VCaP (cell line): ENCODE measurements at regions not wholly inside any gene's neighbourhood (a gene's known extent, or its start where the extent isn't known, plus 50 kb on each side); places are given as distances from the start of the nearest gene placed in this dataset.

Source experiments
- H3K27ac ChIP-seq: fragments of 450-650 bp; 2 replicates; pipeline ENCODE4 v1.5.1; 2017
- TF ChIP-seq, protein P1 (sequence below): fragments of 450-650 bp; conservative IDR thresholded peaks from 2 replicates; pipeline ENCODE4 v1.5.1; 2017; ENCODE audit warnings: mild to moderate bottlenecking, moderate library complexity

GRCh38 chr5:9780501-9780900 lies 150.3 kb upstream of the TAS2R1 start:
- TF ChIP-seq, protein P1, sequence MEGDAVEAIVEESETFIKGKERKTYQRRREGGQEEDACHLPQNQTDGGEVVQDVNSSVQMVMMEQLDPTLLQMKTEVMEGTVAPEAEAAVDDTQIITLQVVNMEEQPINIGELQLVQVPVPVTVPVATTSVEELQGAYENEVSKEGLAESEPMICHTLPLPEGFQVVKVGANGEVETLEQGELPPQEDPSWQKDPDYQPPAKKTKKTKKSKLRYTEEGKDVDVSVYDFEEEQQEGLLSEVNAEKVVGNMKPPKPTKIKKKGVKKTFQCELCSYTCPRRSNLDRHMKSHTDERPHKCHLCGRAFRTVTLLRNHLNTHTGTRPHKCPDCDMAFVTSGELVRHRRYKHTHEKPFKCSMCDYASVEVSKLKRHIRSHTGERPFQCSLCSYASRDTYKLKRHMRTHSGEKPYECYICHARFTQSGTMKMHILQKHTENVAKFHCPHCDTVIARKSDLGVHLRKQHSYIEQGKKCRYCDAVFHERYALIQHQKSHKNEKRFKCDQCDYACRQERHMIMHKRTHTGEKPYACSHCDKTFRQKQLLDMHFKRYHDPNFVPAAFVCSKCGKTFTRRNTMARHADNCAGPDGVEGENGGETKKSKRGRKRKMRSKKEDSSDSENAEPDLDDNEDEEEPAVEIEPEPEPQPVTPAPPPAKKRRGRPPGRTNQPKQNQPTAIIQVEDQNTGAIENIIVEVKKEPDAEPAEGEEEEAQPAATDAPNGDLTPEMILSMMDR = no peak
- H3K27ac ChIP-seq = no peak overlapping the region

DNA sequence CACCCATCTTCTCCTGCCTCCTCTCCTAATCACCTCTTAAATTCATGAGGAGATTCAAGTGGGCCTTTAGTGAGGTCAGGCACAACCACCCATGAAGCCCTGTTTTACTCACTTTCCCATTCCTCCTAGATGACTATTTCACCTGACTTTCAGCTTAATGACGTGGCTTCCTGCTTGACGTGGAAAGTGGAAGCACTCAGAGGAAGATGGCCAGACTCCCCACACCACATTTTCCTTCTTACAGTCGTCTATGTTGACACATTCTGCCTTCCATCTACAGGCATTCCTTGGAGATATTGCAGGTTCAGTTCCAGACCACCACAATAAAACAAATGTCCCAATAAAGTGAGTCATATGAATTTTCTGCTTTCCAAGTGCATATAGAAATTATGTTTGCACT lies 146.4 kb upstream of the TAS2R1 start:
- TF ChIP-seq, protein P1 = no peak
- no peak overlapping the region for H3K27ac ChIP-seq

- H3K27ac ChIP-seq = no peak overlapping the region
- TF ChIP-seq, protein P1 = no peak
These were observed 145.2 kb upstream of the TAS2R1 start for GRCh38 chr5:9775339-9775738.

GRCh38 chr5:9774472-9775079 lies 144.4 kb upstream of the TAS2R1 start:
- TF ChIP-seq, protein P1 = no peak
- no peak overlapping the region for H3K27ac ChIP-seq

DNA sequence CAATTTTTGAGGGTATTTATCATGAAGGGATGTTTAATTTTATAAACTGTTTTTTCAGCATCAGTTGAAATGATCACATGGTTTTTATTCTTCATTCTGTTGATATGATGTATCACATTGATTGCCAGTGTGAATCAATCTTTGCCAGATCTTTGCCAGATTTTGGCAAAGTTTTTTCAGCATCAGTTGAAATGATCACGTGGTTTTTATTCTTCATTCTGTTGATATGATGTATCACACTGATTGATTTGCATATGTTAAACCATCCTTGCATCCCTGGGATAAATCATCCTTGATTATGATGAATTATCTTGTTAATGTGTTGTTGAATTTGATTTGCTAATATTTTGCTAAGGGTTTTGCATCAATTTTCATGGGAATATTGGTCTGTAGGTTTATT lies 140.9 kb upstream of the TAS2R1 start:
- H3K27ac ChIP-seq = no peak overlapping the region
- TF ChIP-seq, protein P1 = no peak

DNA sequence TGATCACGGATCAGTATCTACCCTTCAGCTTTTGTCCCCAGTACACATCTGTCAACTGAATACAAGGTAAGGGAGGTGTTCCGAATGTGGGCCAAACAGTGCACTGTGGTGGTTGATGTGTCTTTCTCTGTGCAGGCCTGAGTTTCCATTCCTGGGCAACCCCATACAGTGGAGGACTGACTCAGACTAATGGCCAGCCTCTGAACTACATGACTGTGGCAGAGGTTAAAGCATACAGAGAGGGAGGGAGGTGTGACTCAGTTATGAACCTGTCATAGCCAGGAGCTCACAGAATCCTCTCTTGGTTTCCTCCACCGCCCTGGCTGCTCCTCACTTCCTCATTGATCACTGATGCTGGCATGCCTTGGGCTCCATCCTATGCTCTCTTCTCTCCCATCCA lies 136.4 kb upstream of the TAS2R1 start:
- TF ChIP-seq, protein P1 = no peak
- H3K27ac ChIP-seq = no peak overlapping the region

GRCh38 chr5:9765419-9766140 lies 135.4 kb upstream of the TAS2R1 start:
- no peak overlapping the region for H3K27ac ChIP-seq
- TF ChIP-seq, protein P1 = no peak
